GM06990 (cell line): ENCODE measurements at regions not wholly inside any gene's neighbourhood (a gene's known extent, or its start where the extent isn't known, plus 50 kb on each side); places are given as distances from the start of the nearest gene placed in this dataset.

Experiments used
- DNase-seq: peaks from one replicate; pipeline ENCODE4 v3.0.0-alpha.2; 2011; ENCODE audit not compliant: insufficient read length; ENCODE audit errors: extremely low read depth
- H3K27me3 ChIP-seq: replicated peaks from 2 replicates; pipeline ENCODE4 v1.6.0; 2011; ENCODE audit warnings: low read length; ENCODE audit not compliant: control insufficient read depth, insufficient read depth
- H3K36me3 ChIP-seq: 2 replicates; pipeline ENCODE4 v1.5.1; 2011; ENCODE audit warnings: low read length; ENCODE audit not compliant: control insufficient read depth, insufficient read depth
- H3K4me3 ChIP-seq: replicated peaks from 2 replicates; pipeline ENCODE4 v1.5.1; 2011; ENCODE audit warnings: low read depth, mild to moderate bottlenecking, control low read depth, low read length
- CTCF ChIP-seq: IDR thresholded peaks from 2 replicates; pipeline ENCODE4 v1.5.1; 2011; ENCODE audit warnings: low read length, control low read depth, mild to moderate bottlenecking, inconsistent platforms; ENCODE audit not compliant: insufficient read depth, poor library complexity, severe bottlenecking

- TF ChIP-seq CTCF = no peak
- Histone ChIP-seq H3K27me3 (no peaks in the 10 kb centered on the region), H3K36me3 (no peaks in the 10 kb centered on the region), H3K4me3 (no peak overlapping the region)
- no peak for DNase-seq
These were observed 105.3 kb downstream of the SLC6A15 start for GRCh38 chr12:84807249-84807648.

GRCh38 chr12:84805474-84805858 is 107.1 kb downstream of the SLC6A15 start:
- Histone ChIP-seq H3K27me3 (no peaks in the 10 kb centered on the region), H3K36me3 (no peaks in the 10 kb centered on the region), H3K4me3 (no peak overlapping the region)
- TF ChIP-seq CTCF = no peak
- no peak for DNase-seq

- DNase-seq = no peak
- Histone ChIP-seq H3K36me3 (no peaks in the 10 kb centered on the region), H3K4me3 (no peak overlapping the region), H3K27me3 (no peaks in the 10 kb centered on the region)
- TF ChIP-seq CTCF = no peak
These were observed 107.7 kb downstream of the SLC6A15 start for GRCh38 chr12:84804691-84805473.

- no peaks in the 10 kb centered on the region for H3K27me3 ChIP-seq
These were observed 108.9 kb downstream of the SLC6A15 start for GRCh38 chr12:84803661-84804060.

GRCh38 chr12:84802161-84802560 is 110.4 kb downstream of the SLC6A15 start:
- DNase-seq = no peak
- no peak overlapping the region for H3K4me3 ChIP-seq
- H3K27me3 ChIP-seq = no peaks in the 10 kb centered on the region
- no peak for TF ChIP-seq CTCF
- no peaks in the 10 kb centered on the region for H3K36me3 ChIP-seq

More at GRCh38 chr12:84803661-84804060, 108.9 kb downstream of the SLC6A15 start:
- no peak for DNase-seq
- H3K4me3 ChIP-seq = no peak overlapping the region
- H3K36me3 ChIP-seq = no peaks in the 10 kb centered on the region
- no peak for TF ChIP-seq CTCF
